HepG2 (cell line): ENCODE measurements at regions not wholly inside any gene's neighbourhood (a gene's known extent, or its start where the extent isn't known, plus 50 kb on each side); places are given as distances from the start of the nearest gene placed in this dataset.

Experiments used
- AFF4 ChIP-seq: sonication (generic); formaldehyde crosslinking; IDR thresholded peaks from 2 replicates; pipeline ENCODE4 v1.4.0; 2020; ENCODE audit warnings: missing genetic modification reagents
- MYNN ChIP-seq: sonication (generic); formaldehyde crosslinking; IDR thresholded peaks from 2 replicates; pipeline ENCODE4 v1.4.0; 2020; ENCODE audit warnings: mild to moderate bottlenecking, low read depth, missing genetic modification reagents
- NFYC ChIP-seq: IDR thresholded peaks from 2 replicates; pipeline ENCODE4 v1.6.1; 2016; ENCODE audit warnings: missing genetic modification reagents, missing compliant biosample characterization
- NONO ChIP-seq, 2 experiments: fragments of 450-650 bp in 1 of 2; sonication (generic) in 1 of 2; formaldehyde crosslinking in 1 of 2; IDR thresholded peaks in 1 of 2; conservative IDR thresholded peaks in 1 of 2; 2 replicates each; pipeline versions ENCODE4 v1.6.1 to v1.8.0; 2017 to 2022; ENCODE audit warnings: mild to moderate bottlenecking in 1 of 2, missing genetic modification reagents in 1 of 2, moderate library complexity in 1 of 2
- POLR2AphosphoS5 ChIP-seq: IDR thresholded peaks from 2 replicates; pipeline ENCODE4 v1.6.1; 2012; ENCODE audit warnings: low read depth, low read length
- RNF2 ChIP-seq: fragments of 450-650 bp; conservative IDR thresholded peaks from 2 replicates; pipeline ENCODE4 v1.6.1; 2016; ENCODE audit warnings: low read depth
- STAG1 ChIP-seq: sonication (generic); formaldehyde crosslinking; IDR thresholded peaks from 2 replicates; pipeline ENCODE4 v1.4.0; 2020; ENCODE audit warnings: missing genetic modification reagents
- ZNF232 ChIP-seq: sonication (generic); formaldehyde crosslinking; IDR thresholded peaks from 2 replicates; pipeline ENCODE4 v1.4.0; 2020; ENCODE audit warnings: missing genetic modification reagents, borderline replicate concordance
- ZNF263 ChIP-seq: sonication (generic); formaldehyde crosslinking; IDR thresholded peaks from 2 replicates; pipeline ENCODE4 v1.4.0; 2020; ENCODE audit warnings: missing genetic modification reagents
- ZNF274 ChIP-seq: sonication (generic); formaldehyde crosslinking; IDR thresholded peaks from 2 replicates; pipeline ENCODE4 v1.5.1; 2020; ENCODE audit warnings: mild to moderate bottlenecking, missing genetic modification reagents
- TF ChIP-seq, protein P1 (sequence below): sonication (generic); formaldehyde crosslinking; IDR thresholded peaks from 2 replicates; pipeline ENCODE4 v1.5.0; 2020; ENCODE audit warnings: mild to moderate bottlenecking, missing genetic modification reagents, moderate library complexity

DNA sequence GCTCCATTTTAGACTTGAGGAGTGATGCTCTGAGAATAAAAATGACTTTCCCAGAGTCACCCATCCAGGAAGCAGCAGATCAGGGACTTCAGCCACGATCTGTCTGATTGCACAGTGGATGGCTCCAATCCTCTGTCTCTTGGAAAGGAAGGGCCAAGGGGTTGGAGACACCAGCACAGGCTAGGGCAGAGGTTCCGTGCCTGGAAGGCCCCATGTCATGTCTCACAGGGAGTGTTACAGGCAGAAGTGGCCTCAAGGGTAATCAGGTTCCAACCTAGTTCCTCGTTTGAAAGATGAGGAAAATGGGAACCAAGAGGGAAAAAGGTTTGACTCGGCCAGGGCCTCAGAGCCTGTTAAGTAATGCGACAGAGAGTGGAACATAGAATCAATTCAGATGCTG is 160.0 kb downstream of the EFNB1 start:
- no peak for TF ChIP-seq ZNF274 (CRISPR knock-in tag)
- no peak for TF ChIP-seq POLR2AphosphoS5
- TF ChIP-seq RNF2 = no peak
- TF ChIP-seq, protein P1, sequence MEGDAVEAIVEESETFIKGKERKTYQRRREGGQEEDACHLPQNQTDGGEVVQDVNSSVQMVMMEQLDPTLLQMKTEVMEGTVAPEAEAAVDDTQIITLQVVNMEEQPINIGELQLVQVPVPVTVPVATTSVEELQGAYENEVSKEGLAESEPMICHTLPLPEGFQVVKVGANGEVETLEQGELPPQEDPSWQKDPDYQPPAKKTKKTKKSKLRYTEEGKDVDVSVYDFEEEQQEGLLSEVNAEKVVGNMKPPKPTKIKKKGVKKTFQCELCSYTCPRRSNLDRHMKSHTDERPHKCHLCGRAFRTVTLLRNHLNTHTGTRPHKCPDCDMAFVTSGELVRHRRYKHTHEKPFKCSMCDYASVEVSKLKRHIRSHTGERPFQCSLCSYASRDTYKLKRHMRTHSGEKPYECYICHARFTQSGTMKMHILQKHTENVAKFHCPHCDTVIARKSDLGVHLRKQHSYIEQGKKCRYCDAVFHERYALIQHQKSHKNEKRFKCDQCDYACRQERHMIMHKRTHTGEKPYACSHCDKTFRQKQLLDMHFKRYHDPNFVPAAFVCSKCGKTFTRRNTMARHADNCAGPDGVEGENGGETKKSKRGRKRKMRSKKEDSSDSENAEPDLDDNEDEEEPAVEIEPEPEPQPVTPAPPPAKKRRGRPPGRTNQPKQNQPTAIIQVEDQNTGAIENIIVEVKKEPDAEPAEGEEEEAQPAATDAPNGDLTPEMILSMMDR (CRISPR knock-in tag) = no peak
- no peak for TF ChIP-seq NFYC (CRISPR knock-in tag)
- no peak for TF ChIP-seq MYNN (CRISPR knock-in tag)
- TF ChIP-seq STAG1 (CRISPR knock-in tag) = no peak
- no peak for TF ChIP-seq NONO (IDR thresholded peaks at IDR 0.05)
- no peak for TF ChIP-seq NONO (CRISPR knock-in tag; conservative IDR thresholded peaks at IDR 0.05)
- TF ChIP-seq AFF4 (CRISPR knock-in tag) = no peak
- no peak for TF ChIP-seq ZNF263 (CRISPR knock-in tag)
- no peak for TF ChIP-seq ZNF232 (CRISPR knock-in tag)
